Fibroblast of skin of right quadriceps (primary cell): ENCODE measurements at regions not wholly inside any gene's neighbourhood (a gene's known extent, or its start where the extent isn't known, plus 50 kb on each side); places are given as distances from the start of the nearest gene placed in this dataset.
"Not testable (repeated sequence)": the region's sequence is repeated elsewhere in the genome, so short reads cannot be mapped to it uniquely, and the experiment has no call there.

ENCODE experiments used
- DNase-seq: peaks from one replicate; pipeline ENCODE4 v3.0.0-alpha.2; 2013

DNA sequence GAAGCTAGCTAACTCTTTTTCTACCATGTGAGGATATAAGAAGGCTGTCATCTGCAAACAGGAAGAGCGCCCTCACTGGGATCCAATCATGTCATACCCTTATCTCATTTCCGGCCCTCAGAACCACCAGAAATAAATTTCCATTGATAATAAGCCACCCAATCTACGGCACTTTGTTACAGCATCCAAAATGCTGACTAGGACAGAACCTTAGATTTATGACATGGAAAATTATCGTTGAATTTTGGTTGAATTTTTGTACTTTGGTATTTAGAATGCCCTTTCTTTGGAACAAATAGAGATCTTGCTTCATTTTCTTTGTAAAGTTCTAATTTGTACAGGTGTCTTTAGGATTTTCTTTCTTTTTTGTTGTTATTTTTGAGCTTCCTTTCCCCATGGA is 53.3 kb upstream of the CYLC2 start:
- no peak for DNase-seq

DNA sequence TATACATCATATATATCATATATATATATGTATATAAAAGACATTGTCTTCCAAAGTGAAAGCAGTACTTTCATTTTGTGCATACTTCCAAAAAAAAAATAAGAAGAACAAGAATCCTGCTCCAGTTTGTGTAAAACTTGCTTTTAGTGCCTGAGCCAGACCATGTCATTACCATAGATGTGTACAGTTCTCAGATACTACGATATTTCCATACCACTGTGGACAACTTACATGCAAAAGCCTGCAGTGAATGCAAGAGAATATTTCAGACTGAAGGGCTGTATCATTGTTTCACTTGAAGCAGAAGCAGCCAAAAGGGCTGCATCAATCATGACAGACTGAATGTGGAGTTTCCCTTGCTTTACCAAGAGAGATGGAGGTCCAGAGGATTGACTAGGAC is 72.6 kb upstream of the CYLC2 start:
- DNase-seq, result no peak

DNA sequence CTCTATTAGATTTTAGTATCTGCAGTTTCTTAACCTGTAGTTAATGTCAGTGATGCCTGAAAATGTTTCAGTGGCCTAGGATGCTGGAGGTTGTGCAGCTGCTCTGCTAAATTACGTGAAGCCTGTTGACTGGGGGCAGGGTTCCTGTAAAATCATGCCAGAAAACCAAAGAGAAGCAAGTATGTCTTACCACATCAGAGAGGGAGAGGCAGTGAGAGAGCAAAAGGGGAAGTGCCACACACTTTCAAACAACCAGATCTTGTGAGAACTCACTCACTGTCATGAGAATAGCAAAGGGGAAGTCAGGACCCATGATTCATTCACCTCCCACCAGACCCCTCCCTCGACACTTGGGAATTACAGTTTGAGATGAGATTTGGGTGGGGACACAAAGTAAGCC is 83.9 kb upstream of the CYLC2 start:
- DNase-seq, result no peak

DNA sequence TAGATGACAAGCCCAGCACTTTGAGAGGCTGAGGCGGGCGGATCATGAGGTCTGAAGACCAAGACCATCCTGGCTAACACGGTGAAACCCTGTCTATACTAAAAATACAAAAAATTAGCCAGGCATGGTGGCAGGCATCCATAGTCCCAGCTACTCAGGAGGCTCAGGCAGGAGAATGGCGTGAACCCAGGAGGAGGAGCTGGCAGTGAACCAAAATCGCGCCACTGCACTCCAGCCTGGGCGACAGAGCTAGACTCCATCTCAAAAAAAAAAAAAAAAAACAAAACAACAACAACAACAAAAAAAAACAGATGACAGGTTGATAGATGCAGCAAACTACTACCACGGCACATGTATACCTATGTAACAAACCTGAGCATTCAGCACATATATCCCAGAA is 89.3 kb upstream of the CYLC2 start:
- DNase-seq, result not testable (repeated sequence)

DNA sequence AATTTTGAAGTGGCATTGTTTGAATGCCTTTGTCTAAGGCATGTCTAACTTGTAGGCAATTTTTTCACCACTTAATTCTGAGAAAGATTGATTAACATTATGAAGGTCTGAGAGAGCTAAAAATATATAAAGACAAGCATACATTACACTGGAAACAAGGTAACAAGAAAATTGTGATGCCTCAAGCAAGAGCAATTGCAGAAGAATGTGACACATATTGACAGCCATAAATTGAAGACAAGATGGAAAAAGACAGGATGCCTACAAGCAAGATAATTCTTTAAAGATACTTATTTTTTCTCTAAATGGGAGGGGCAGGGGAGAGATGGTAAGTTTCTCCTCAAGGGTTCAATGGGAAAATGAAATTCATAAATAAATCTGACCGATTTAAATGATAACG is 103.1 kb upstream of the CYLC2 start:
- DNase-seq, result no peak

DNA sequence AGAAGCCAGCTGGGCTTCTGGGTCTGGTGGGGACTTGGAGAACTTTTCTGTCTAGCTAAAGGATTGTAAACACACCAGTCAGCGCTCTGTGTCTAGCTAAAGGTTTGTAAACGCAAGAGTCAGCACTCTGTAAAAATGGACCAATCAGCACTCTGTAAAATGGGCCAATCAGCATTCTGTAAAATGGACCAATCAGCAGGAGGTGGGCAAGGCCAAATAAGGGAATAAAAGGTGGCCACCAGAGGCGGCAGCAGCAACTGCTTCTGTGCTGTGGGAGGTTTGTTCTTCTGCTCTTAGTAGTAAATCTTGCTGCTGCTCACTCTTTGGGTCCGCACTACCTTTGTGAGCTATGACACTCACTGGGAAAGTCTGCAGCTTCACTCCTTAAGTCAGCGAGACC is 106.4 kb upstream of the CYLC2 start:
- DNase-seq, result not testable (repeated sequence)

DNA sequence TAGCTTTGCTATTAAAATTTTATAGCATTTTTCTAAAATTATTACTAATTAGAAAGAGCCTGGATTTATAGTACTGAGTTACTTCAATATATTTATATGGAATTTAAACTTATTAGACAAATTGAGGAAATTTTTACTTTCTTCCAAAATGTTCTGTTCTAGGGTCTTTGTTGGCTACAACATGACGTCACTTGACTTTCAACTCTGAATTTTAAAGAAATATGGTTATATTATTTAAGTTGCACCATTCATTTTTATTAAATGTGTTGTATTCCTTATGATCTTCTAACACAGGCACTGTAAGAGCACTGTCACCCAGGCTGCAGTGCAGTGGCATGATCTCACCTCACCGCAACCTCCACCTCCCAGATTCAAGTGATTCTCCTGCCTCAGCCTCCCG is 119.4 kb upstream of the CYLC2 start:
- no peak for DNase-seq

DNA sequence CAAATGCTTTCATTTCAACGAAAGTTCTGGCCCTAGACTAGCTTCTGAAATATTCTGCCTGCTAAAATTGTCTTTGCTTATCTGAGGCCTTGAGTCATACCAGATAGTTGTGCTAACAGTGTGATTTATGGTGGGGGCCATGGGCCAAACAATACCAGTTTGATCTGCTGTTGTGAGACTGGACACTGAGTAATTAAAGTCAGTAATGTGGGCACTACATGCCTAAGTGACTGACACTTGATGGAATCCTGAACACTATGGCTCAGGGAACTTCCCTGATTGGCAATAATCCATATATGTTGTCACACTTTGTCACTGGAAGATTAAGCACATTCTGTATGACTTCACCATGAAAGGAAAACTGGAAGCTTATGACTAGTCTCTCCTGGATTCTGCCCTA is 127.6 kb upstream of the CYLC2 start:
- DNase-seq, result peak; percentile 73

DNA sequence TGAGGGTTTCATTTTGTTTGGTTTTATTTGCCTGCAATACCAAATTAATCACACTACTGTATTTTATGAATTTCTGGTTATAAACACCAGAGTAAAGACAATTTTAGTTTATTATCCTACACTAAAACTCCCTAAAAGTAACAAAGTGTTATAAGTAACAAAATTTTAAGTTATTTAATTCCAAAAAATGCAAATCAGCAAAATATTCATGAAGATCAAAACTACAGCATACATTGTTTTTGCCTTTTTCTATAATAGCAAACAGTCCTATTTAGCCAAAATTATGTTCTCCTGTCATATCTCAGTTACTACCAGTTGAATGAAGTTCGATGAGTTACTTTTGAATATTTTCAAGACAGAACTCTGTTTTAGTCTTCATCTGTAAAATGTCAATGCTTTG is 132.7 kb upstream of the CYLC2 start:
- DNase-seq, result no peak

DNA sequence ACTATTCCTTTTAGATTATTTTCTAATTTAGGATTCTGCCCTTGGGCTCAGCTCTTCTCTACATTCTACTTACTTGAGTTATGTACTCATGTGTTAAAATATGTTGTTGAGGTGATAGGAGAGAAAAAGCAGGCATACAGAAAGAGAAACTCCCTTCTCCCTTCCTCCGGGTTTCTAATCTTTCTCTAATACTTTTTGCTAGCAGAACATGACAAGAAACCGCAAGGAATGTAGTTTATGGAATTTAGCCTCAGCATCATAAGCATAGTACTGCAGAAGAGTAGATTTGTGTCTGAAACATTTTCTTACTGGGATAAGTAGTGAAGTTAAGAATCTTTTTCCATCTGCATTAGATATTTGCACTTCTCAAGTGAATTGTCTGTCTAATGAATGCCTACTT is 139.5 kb upstream of the CYLC2 start:
- DNase-seq, result peak; percentile 1

DNA sequence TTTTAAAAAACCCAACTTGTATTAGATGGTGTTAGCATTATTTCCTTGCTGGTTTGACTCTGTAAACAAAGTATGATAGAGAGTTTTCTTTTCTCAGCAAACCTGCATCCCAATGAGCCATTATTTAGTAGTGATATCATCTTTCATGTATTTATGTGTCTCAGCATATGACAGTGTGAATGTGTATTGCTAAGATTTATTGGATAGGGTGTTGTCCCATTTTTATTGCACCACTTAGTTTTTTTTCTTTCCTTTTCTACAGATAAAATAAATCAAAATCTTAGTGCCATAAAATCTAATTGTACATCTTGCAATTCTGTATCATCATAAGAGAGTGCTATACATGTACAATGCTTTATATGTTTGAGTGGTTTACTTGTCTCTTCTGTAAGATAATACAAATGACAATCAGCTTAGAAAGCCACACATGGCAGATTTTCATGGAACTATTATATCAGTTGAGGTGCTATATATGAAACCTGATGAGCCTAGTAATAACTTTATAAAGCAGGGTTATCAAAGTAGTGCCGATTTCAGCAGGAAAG is 149.2 kb upstream of the CYLC2 start:
- DNase-seq, result no peak

DNA sequence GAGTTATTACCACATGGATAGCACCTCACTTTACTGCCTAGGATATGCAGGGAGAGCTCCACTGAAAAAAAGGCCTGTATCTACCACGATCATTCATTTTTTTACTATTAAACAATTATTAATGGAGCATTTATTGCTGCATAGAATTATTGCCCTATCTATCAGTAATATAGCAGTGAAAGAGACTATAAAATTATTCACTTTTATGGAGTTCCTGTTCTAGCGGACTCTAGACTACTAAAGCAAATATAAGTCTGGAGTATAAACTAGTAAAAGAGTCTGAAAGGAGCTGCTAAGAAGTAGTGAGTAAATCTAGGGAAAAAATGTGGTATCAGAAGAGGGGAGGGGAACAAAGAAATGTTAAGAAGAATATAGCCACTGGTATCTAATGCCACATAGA is 150.4 kb upstream of the CYLC2 start:
- no peak for DNase-seq

DNA sequence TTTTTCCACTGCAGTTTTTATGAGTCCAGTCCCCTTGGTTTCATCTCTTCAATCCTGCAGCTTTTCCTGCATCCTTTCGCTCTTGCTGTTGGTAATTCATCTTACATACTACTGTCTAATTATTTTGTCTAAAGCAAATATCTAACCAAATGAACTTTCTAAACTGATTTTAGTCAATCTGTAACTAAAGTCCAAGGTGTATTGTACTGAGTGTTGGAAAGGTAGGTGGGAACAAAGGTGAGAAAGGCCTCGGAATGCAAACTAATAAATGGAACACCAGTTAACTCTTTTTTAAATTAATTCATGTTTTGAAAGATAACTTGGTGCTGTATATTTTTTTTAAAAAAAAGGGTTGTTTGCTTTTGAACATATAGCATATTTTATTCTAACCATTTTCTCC is 152.7 kb upstream of the CYLC2 start:
- no peak for DNase-seq

DNA sequence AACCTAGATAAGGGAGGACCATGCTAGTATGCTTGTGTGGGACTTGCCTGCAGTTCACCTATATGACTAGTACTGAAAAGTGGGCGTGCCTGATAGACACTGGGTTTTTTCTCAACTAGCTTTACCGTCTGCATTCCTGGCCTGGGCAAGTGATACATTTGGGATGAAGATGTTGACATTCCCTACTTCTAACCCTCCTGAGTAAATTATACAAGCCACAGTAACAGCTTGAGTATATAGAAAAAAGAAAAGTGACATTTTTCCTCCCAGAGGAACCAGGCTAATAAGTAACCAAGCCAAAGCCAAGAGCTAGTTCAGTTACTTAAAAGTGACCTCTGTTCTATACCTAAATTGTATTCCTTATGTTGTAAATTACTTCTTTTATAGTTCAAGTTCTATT is 153.8 kb upstream of the CYLC2 start:
- DNase-seq, result no peak

DNA sequence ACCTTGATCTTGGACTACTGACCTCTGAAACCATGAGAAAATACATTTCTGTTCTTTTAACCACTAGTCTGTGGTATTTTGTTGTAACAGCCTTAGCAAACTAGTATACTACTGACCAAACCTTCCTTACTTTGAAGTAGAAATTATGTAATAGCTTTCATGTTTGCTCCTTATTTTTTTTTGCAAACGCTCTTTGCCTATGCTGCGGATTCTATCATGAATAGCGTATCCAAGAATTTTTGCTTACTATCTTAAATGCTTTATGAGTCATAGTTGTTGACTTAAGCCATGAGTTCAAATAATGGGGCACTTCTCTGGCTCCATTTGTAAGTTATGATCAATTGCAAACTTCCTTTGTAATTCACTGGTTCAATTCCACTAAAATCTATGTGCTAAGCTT is 154.8 kb upstream of the CYLC2 start:
- DNase-seq, result no peak

DNA sequence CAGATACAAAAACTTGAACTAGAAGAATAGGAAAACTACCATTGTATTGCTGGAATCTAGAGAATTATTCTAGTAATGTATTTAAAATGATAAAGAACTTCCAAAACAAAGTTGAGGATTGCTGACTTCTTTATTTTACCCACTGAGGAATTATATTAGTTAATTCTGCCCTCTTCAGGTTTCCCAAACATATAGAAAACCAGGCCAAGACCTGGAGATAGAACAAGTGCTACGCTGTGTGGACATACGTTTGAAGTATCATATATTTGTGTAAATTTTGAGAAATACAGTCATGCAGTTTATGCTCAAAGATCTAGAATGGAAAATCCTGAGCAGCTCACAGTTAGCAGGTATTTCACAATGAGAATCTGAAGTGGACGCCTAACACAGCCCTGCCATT is 162.3 kb upstream of the CYLC2 start:
- DNase-seq, result no peak

DNA sequence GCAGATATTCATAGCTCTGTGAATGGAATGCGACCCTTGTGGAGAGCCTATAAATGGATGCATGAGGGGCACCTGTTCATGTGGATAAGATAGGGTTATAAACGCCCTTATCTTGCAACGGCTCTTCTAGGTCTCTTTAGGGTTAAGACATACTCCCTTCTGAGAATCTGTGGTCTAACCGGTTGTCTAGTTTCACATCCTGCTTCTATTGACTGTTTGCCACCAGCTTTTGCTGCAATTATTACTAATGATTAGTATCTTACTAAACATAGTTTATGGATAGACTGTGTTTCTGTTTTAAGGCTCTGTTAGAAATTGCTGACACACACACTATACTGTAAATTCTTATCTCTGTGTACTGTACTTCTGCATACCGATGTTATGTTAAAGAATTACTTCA is 198.9 kb upstream of the CYLC2 start:
- no peak for DNase-seq

DNA sequence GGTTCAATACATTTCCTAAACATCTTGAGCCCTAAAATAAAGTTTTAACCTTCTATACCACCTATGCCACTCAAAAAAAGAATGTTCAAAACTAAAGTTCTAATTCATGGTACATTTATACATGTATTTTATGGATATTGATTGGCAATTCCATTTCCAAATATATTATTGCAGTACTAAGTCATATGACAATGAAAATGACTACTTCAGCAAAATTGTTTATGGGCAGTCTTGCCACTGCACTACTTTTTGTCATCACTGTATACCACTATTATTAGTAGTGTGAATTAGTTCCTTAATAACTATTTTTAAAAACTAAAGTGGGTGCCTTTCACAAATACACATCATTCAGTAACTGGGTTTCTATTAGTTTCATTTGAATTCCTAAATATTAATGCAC is 199.6 kb upstream of the CYLC2 start:
- DNase-seq, result no peak

DNA sequence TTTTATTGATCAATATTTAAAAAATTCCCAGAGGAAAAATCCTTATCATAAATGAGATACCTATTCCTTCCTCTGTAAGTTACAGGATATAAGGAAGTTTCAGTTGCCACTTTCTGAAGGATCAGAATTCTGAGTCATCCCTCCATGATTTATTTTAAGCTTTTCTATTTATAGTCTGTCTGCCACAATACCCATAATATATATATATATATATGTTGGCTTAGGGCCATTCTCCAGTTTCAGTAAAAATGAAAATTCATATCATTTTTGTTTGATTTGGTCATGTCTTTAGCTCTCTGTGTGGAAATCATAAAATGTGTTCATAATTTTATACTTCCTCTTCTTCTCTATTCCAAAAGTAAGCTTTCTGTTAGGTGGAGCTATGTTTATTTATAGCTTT is 215.8 kb upstream of the CYLC2 start:
- DNase-seq, result peak; percentile 66

DNA sequence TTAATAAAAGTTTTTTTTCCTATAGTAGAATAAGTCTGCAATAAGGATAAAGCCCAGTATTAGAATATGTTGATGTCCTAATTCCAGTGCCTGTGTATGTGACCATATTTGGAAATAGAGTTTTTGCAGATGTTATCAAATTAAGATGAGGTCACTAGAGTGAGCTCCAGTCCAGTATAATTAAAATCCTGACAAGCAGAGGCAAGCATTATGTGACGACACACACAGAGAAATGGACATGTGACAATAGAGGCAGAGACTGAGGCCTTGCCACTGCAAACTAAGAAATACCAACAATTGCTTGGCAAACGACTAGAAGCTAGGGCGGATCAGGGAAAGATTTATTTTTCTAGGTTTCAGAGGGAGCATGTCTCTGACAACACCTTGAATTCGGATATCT is 216.4 kb upstream of the CYLC2 start:
- peak; percentile 27 for DNase-seq

DNA sequence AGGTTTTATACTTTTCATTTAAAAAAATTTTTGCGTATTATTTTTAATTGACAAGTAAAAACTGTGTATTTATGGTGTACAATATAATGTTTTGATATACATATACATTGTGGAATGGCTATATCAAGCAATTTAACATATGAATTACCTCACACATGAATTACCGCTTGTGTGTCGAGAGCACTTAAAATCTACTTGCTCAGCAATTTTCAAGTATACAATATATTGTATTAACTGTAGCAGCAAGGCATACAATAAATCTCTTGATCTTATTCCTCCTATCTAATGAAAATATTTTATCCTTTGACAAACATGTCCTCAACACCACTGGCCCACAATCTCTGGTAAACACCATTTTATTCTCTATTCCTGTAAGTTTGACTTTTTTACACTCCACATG is 224.4 kb upstream of the CYLC2 start:
- DNase-seq, result no peak

DNA sequence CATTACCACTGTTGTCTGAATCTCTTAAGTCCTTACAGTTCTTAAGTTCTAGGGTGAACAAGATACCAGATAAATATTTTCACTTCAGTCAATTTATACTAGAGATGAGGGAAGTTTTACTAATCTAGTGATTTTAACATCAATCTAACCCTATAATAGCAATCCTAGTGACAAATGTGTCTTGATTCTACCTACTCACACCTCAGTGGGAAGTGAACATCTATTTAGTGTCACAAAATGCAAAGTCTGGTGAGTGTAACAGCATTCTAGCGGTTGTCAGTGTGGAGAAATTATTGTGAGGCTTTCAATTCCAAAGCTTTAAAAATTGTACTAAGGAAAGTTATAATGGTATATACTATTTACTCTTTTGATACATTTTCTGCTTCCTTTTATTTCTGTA is 225.8 kb upstream of the CYLC2 start:
- DNase-seq, result no peak

DNA sequence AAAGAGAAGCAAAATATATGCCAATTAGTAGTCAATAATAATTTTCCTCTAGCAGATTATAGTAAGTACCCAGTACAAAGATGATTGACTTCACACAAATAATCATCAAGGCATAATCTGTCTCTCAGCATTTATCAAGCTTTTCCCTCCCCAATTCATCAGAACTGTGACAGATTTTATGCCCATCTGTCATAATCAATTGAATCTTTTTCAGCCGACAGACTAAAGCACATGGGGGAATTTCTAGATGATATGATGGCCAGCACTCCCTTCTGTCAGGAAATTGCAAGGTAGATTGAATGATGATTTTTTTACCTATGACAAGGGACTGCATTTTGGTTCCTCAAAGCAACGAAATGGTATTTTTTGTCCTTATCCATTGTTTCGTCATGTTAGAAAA is 227.1 kb upstream of the CYLC2 start:
- DNase-seq, result no peak

DNA sequence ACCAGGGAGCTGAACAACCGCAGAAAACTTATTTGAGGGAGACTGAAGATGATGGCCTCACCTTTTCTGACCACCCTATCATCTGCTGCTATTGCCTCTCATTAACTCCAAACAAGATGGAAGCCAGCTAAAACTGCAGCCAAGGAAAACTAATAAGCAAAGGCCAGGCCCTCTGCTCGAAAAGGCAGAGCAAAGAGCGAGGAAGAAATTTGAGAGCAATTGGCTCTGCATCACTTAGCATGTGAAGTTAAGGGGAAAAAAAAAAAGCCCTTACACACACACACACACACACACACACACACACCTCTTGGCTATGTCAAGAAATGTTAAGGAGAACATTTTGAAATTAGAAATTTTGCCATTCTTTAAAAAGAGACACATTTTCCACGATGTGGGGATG is 228.1 kb upstream of the CYLC2 start:
- no peak for DNase-seq

DNA sequence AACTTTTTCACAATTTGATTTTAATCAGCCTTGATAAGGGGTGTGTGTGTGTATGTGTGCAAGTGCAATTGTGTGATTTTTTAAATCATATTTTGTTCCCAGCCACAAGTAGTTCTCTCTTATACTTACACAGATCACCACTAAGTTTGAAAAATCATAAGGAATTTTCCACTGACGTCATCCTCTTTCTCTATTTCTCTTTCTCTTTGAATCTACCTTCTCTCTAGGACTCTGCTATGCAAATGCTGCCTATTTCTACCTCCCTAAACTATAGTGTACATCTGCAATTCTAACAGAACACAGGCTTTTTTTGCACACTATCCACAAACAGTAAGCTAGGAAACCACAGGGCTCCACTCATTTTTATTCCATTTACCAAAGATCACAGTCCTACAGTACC is 254.6 kb upstream of the CYLC2 start:
- DNase-seq, result no peak

DNA sequence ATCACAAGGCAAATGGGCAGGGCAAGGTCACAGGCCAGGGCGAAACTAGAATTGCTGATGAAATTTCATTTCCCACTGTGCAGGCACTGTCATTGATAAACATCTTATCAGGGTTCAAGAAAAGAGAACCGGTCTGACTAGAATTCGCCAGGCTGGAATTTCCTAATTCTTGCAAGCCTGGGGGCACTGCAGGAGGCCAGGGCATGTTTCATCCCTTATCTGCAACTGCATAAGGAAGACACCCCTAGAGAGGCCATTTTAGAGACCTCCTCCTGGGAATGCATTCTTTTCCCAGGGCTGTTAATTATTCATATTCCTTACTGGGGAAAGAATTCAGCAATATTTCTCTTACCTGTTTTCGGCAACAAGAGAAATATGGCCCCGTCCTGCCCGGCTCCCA is 266.2 kb upstream of the CYLC2 start:
- DNase-seq, result no peak
